ENCODE measurements at regions not wholly inside any gene's neighbourhood (a gene's known extent, or its start where the extent isn't known, plus 50 kb on each side); places are given as distances from the start of the nearest gene placed in this dataset.

DNA sequence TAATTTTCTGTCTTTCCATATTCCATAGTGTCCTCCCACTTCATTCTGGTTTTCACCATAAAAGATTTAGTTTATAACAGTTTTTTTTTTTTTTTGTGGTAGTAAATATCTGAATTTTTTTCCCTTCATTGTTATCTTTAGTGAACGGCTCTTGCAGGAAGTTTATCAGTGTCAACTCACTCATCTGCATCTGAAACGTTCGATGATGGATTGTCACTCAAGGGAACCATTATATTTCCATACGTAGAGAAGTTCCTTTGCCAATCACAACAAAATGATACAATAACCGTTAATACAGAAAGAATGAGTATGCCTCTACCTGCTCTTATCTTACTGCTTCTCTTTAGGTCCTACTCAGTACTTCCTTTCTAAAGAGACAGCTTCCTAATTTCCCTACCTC is 651.2 kb upstream of the KCNMB2 start:
- CTCF ChIA-PET = no interaction called here
- no TSS peak for BruUV-seq (replicated peaks)
- intact Hi-C loops (cut with micrococcal nuclease; ENCODE audit: unreplicated experiment) = no loop called here
- POLR2A ChIA-PET (ENCODE audit: low non-redundant PET) = no interaction called here
- no peak for TF ChIP-seq EZH2 (IDR thresholded peaks at IDR 0.05; ENCODE audit: borderline replicate concordance, low read depth, low read length, poor library complexity, severe bottlenecking)
- TF ChIP-seq, protein P1, sequence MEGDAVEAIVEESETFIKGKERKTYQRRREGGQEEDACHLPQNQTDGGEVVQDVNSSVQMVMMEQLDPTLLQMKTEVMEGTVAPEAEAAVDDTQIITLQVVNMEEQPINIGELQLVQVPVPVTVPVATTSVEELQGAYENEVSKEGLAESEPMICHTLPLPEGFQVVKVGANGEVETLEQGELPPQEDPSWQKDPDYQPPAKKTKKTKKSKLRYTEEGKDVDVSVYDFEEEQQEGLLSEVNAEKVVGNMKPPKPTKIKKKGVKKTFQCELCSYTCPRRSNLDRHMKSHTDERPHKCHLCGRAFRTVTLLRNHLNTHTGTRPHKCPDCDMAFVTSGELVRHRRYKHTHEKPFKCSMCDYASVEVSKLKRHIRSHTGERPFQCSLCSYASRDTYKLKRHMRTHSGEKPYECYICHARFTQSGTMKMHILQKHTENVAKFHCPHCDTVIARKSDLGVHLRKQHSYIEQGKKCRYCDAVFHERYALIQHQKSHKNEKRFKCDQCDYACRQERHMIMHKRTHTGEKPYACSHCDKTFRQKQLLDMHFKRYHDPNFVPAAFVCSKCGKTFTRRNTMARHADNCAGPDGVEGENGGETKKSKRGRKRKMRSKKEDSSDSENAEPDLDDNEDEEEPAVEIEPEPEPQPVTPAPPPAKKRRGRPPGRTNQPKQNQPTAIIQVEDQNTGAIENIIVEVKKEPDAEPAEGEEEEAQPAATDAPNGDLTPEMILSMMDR (conservative IDR thresholded peaks at IDR 0.05; ENCODE audit: low read depth, low read length) = no peak
- Histone ChIP-seq H3K36me3 (ENCODE audit: insufficient read depth, low read length, poor library complexity, severe bottlenecking) (no peaks in the 10 kb centered on the region), H3K27me3 (replicated peaks; ENCODE audit: insufficient read depth, low read depth, low read length, poor library complexity) (no peaks in the 10 kb centered on the region), H3K9me3 (ENCODE audit: low read depth, low read length, poor library complexity, severe bottlenecking) (no peaks in the 10 kb centered on the region), H3K4me1 (ENCODE audit: insufficient read depth, low read length, poor library complexity, severe bottlenecking) (peaks cover 4% of the 10 kb centered on the region), H3K27ac (ENCODE audit: low read depth, low read length, poor library complexity, severe bottlenecking) (no peak overlapping the region), H3K4me3 (ENCODE audit: low read depth, low read length, poor library complexity, severe bottlenecking) (no peak overlapping the region)
- no peak for DNase-seq (ENCODE audit: low spot score)

DNA sequence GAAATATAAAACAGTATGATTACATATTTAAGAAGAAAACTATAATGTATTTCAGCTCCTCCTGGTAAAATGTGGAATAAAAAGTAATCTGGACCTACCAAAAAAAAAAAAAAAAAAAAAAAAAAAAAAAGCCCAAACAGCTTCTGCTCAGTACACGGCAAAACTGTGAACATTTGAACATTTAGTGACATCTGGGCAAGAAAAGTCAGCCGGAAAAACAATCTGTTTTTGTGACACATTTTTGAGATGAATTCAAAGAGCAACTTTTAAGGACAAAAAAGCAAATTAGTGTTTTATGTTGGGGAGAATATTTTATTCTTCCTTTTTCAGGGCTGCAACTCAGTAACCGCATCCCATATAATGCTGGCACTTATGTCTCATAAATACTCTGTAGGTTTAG is 649.7 kb upstream of the KCNMB2 start:
- Histone ChIP-seq H3K27me3 (replicated peaks; ENCODE audit: insufficient read depth, low read depth, low read length, poor library complexity) (no peaks in the 10 kb centered on the region), H3K4me3 (ENCODE audit: low read depth, low read length, poor library complexity, severe bottlenecking) (no peak overlapping the region), H3K36me3 (ENCODE audit: insufficient read depth, low read length, poor library complexity, severe bottlenecking) (no peaks in the 10 kb centered on the region), H3K9me3 (ENCODE audit: low read depth, low read length, poor library complexity, severe bottlenecking) (no peaks in the 10 kb centered on the region), H3K27ac (ENCODE audit: low read depth, low read length, poor library complexity, severe bottlenecking) (no peak overlapping the region), H3K4me1 (ENCODE audit: insufficient read depth, low read length, poor library complexity, severe bottlenecking) (peaks cover 4% of the 10 kb centered on the region)
- CTCF ChIA-PET = no interaction called here
- intact Hi-C loops (cut with micrococcal nuclease; ENCODE audit: unreplicated experiment) = no loop called here
- no peak for DNase-seq (ENCODE audit: low spot score)
- TF ChIP-seq, protein P1 (conservative IDR thresholded peaks at IDR 0.05; ENCODE audit: low read depth, low read length) = no peak
- no peak for TF ChIP-seq EZH2 (IDR thresholded peaks at IDR 0.05; ENCODE audit: borderline replicate concordance, low read depth, low read length, poor library complexity, severe bottlenecking)
- no TSS peak for BruUV-seq (replicated peaks)
- POLR2A ChIA-PET (ENCODE audit: low non-redundant PET) = interaction anchor here (0.6 kb wide), 1 partner anchor 9 kb away, joined by 3 read pairs; no protein-coding TSS in a partner anchor

DNA sequence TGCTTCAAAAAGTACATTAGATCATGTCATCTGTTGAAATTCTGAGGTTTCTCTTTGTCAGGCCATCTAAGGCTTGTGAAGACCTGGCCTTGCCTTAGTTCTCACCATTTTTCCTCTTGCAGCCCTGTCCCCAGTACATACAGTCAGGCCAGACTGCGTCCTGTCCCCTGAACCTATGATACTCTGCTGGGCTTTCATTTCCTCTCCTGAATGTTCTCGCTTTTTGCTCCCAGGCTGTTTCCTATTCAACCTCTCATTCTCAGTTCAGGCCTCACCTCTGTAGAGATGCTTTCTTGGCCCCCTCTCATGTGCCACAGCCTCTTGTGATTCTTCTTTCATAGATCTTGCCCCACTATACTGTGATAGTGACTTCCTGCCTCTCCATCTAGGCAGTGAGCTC is 648.8 kb upstream of the KCNMB2 start:
- Histone ChIP-seq H3K4me3 (ENCODE audit: low read depth, low read length, poor library complexity, severe bottlenecking) (no peak overlapping the region), H3K36me3 (ENCODE audit: insufficient read depth, low read length, poor library complexity, severe bottlenecking) (no peaks in the 10 kb centered on the region), H3K27me3 (replicated peaks; ENCODE audit: insufficient read depth, low read depth, low read length, poor library complexity) (no peaks in the 10 kb centered on the region), H3K4me1 (ENCODE audit: insufficient read depth, low read length, poor library complexity, severe bottlenecking) (peaks cover 4% of the 10 kb centered on the region), H3K27ac (ENCODE audit: low read depth, low read length, poor library complexity, severe bottlenecking) (no peak overlapping the region), H3K9me3 (ENCODE audit: low read depth, low read length, poor library complexity, severe bottlenecking) (no peaks in the 10 kb centered on the region)
- POLR2A ChIA-PET (ENCODE audit: low non-redundant PET) = no interaction called here
- intact Hi-C loops (cut with micrococcal nuclease; ENCODE audit: unreplicated experiment) = no loop called here
- CTCF ChIA-PET = no interaction called here
- DNase-seq (ENCODE audit: low spot score) = no peak
- no TSS peak for BruUV-seq (replicated peaks)
- TF ChIP-seq EZH2 (IDR thresholded peaks at IDR 0.05; ENCODE audit: borderline replicate concordance, low read depth, low read length, poor library complexity, severe bottlenecking) = no peak
- TF ChIP-seq, protein P1 (conservative IDR thresholded peaks at IDR 0.05; ENCODE audit: low read depth, low read length) = no peak

Measured in A673 (cell line).